Thyroid gland (tissue), 4 donors: ENCODE measurements at regions not wholly inside any gene's neighbourhood (a gene's known extent, or its start where the extent isn't known, plus 50 kb on each side); places are given as distances from the start of the nearest gene placed in this dataset.

Experiments
- CTCF ChIP-seq, 6 experiments: fragments of 200-600 bp in 3 of 6; fragments of 450-650 bp in 3 of 6; sonication (generic) in 3 of 6; IDR thresholded peaks; one replicate each; pipeline ENCODE4 v1.5.1; 2016 to 2019; ENCODE audit warnings: antibody characterized with exemption in 6 of 6, mild to moderate bottlenecking in 2 of 6, inconsistent platforms in 1 of 6, moderate library complexity in 1 of 6
- POLR2A ChIP-seq, 2 donors: fragments of 450-650 bp; IDR thresholded peaks; one replicate each; pipeline ENCODE4 v1.6.1; 2017; ENCODE audit warnings: antibody characterized with exemption in 2 of 2, mild to moderate bottlenecking in 2 of 2, moderate library complexity in 1 of 2

- TF ChIP-seq CTCF (IDR thresholded peaks at IDR 0.05), result no peak
- TF ChIP-seq POLR2A (IDR thresholded peaks at IDR 0.05), result no peak
These were observed 588.2 kb downstream of the BRD1 start for GRCh38 chr22:49239264-49240015.
